Karpas-422 (cell line): ENCODE measurements at regions not wholly inside any gene's neighbourhood (a gene's known extent, or its start where the extent isn't known, plus 50 kb on each side); places are given as distances from the start of the nearest gene placed in this dataset.

Experiments
- DNase-seq: peaks from one replicate; pipeline ENCODE4 v3.0.0-alpha.2; 2015
- H2AFZ ChIP-seq: fragments of 200-600 bp; sonication (generic); 2 replicates; pipeline ENCODE4 v1.6.1; 2014; ENCODE audit warnings: antibody characterized with exemption, low read length, mixed read lengths
- H3K27ac ChIP-seq: fragments of 200-600 bp; sonication (generic); 2 replicates; pipeline ENCODE4 v1.5.1; 2014; ENCODE audit warnings: mild to moderate bottlenecking, low read length, moderate library complexity
- H3K27me3 ChIP-seq: fragments of 200-600 bp; sonication (generic); 2 replicates; pipeline ENCODE4 v1.6.1; 2014; ENCODE audit warnings: low read length, mixed read lengths
- H3K36me3 ChIP-seq: fragments of 200-600 bp; sonication (generic); 2 replicates; pipeline ENCODE4 v1.6.1; 2014; ENCODE audit warnings: low read length, mixed read lengths; ENCODE audit not compliant: insufficient read depth
- H3K4me1 ChIP-seq: fragments of 200-600 bp; sonication (generic); 2 replicates; pipeline ENCODE4 v1.6.1; 2014; ENCODE audit warnings: mild to moderate bottlenecking, low read length, mixed read lengths
- H3K4me2 ChIP-seq: fragments of 200-600 bp; sonication (generic); 2 replicates; pipeline ENCODE4 v1.6.1; 2014; ENCODE audit warnings: low read length, low read depth, mild to moderate bottlenecking; ENCODE audit not compliant: poor library complexity, severe bottlenecking
- H3K4me3 ChIP-seq: fragments of 200-600 bp; sonication (generic); 2 replicates; pipeline ENCODE4 v1.5.1; 2014; ENCODE audit warnings: mild to moderate bottlenecking, antibody characterized with exemption, low read length, mixed read lengths
- H3K79me2 ChIP-seq: fragments of 200-600 bp; sonication (generic); 2 replicates; pipeline ENCODE4 v1.6.1; 2014; ENCODE audit warnings: mild to moderate bottlenecking, low read length, mixed read lengths
- H3K9ac ChIP-seq: fragments of 200-600 bp; sonication (generic); 2 replicates; pipeline ENCODE4 v1.6.0; 2014; ENCODE audit warnings: low read length
- H3K9me2 ChIP-seq: fragments of 200-600 bp; sonication (generic), shearing (Covaris generic); replicated peaks from 2 replicates; pipeline ENCODE4 v1.6.0; 2014; ENCODE audit warnings: mild to moderate bottlenecking, low read length, moderate library complexity; ENCODE audit not compliant: insufficient read depth
- H3K9me3 ChIP-seq: fragments of 300-700, 200-600 bp; sonication (generic); 2 replicates; pipeline ENCODE4 v1.6.1; 2014; ENCODE audit warnings: low read length, mixed read lengths
- H4K20me1 ChIP-seq: fragments of 200-600 bp; sonication (generic); 2 replicates; pipeline ENCODE4 v1.6.1; 2014; ENCODE audit warnings: mild to moderate bottlenecking, antibody characterized with exemption, low read length, low read depth; ENCODE audit not compliant: insufficient read depth

DNA sequence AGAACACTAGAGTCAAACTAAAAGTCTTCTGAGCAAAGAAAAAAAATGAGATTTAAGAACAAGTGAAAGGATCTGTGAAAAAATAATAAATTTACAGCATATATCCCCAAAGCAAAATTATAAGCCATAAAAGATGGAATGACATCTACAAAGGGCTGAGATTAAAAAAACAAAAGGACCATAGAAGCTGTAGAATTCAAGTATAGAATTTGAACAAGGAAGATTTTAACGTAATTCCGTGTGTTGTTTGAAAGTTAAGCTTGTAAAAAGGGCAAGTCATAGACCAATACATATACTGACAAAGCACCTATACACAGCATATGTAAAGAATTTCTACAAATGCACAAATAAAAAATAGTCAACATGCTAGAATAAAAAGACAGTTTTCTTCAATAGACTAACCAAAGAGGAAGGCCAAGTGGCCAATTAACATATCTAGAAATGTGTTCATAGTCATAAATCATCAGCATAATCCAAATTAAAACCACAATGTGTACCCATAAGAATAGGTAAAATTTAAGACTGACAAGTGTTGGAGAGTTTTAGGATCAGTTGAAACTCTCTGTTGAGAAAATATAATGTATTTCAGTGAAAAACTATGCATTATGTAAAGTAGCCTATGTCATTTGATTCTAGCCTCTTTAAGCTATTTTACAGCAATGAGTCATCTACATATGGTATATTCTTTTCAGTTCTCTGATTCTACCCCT lies 674.9 kb downstream of the OLFM4 start:
- no peak overlapping the region for H3K4me3 ChIP-seq
- no peak for DNase-seq

DNA sequence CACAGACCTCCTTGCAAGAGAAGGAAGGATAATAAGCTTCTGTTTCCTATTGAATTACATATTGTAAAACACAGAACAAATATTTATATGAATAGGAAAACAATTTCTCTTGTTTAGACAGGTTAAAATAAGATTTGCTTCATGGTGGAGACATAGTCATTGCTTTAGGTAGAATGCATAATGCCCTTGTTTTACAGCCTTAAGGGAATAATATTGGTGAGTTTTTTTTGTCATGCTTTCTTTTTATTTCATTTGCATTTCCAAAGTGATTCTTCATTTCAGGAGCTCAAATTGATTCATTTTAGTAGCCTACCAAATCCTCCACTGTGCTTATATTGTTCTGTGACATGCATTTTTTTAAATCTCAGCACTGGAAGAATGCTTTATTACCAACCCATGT lies 690.7 kb downstream of the OLFM4 start:
- Histone ChIP-seq H3K9me2 (no peaks in the 10 kb centered on the region), H3K9me3 (peaks cover 35% of the 10 kb centered on the region), H3K4me2 (no peak overlapping the region), H3K9ac (no peak overlapping the region), H3K4me1 (no peaks in the 10 kb centered on the region), H2AFZ (no peak overlapping the region), H3K4me3 (no peak overlapping the region), H3K36me3 (no peaks in the 10 kb centered on the region), H4K20me1 (no peaks in the 10 kb centered on the region), H3K27me3 (no peaks in the 10 kb centered on the region), H3K27ac (no peak overlapping the region), H3K79me2 (no peaks in the 10 kb centered on the region)
- DNase-seq = no peak

More for the DNA sequence above, 674.9 kb downstream of the OLFM4 start:
- H3K27me3 ChIP-seq = no peaks in the 10 kb centered on the region
- no peaks in the 10 kb centered on the region for H3K9me2 ChIP-seq
- H3K9me3 ChIP-seq = peaks cover 35% of the 10 kb centered on the region
- H3K79me2 ChIP-seq = no peaks in the 10 kb centered on the region
- no peak overlapping the region for H2AFZ ChIP-seq
- no peak overlapping the region for H3K4me2 ChIP-seq
- no peaks in the 10 kb centered on the region for H3K36me3 ChIP-seq
- no peaks in the 10 kb centered on the region for H4K20me1 ChIP-seq
- H3K4me1 ChIP-seq = no peaks in the 10 kb centered on the region
- no peak overlapping the region for H3K9ac ChIP-seq
- no peak overlapping the region for H3K27ac ChIP-seq

DNA sequence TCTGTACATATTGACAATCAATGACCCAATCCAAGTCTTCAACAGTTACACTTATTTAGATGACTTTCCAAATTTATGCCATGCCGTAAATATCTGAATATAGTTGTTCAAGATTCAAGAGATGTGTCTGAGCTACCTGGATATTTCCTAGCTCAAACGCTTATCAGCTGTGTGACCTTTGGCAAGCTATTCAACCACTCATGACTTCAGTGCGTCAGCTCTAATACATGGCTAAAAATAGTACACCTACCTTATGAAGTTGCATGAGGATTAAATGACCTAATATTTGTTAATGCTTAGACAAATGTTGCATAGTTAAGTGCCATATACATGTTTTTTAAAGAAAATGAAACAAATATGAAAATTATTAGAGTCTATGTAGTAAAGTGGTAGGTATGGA lies 704.1 kb downstream of the OLFM4 start:
- no peaks in the 10 kb centered on the region for H3K79me2 ChIP-seq
- no peak overlapping the region for H2AFZ ChIP-seq
- H3K27me3 ChIP-seq = no peaks in the 10 kb centered on the region
- no peak overlapping the region for H3K27ac ChIP-seq
- no peaks in the 10 kb centered on the region for H3K9me2 ChIP-seq
- H4K20me1 ChIP-seq = no peaks in the 10 kb centered on the region
- H3K36me3 ChIP-seq = no peaks in the 10 kb centered on the region
- peaks cover 19% of the 10 kb centered on the region for H3K9me3 ChIP-seq
- no peak overlapping the region for H3K9ac ChIP-seq
- no peak for DNase-seq
- H3K4me2 ChIP-seq = no peak overlapping the region
- no peaks in the 10 kb centered on the region for H3K4me1 ChIP-seq
- H3K4me3 ChIP-seq = no peak overlapping the region

DNA sequence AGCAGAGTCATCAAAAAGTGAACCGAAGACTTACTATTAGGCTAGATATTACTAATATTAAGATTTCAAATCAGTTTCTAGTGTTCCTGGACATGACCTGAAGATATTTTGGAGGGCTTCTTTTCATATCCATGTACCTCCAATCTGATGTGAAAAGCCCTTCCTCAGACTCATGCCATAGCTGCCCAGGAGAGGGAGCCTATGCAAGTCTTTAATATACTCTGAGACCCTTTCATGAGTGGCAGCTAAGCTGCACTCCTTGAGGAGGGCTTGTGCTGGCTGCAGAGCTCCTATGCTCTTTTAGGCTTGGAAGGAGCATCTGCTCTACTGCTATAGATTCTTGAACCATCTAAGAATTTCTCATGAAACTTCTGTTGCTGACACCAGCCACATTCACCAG lies 715.3 kb downstream of the OLFM4 start:
- no peak for DNase-seq
- no peaks in the 10 kb centered on the region for H4K20me1 ChIP-seq
- no peaks in the 10 kb centered on the region for H3K9me2 ChIP-seq
- no peak overlapping the region for H2AFZ ChIP-seq
- peaks cover 9% of the 10 kb centered on the region; the same call in 1 of the 2 replicates for H3K9me3 ChIP-seq
- H3K4me3 ChIP-seq = no peak overlapping the region
- H3K4me1 ChIP-seq = no peaks in the 10 kb centered on the region
- no peaks in the 10 kb centered on the region for H3K79me2 ChIP-seq
- no peak overlapping the region for H3K9ac ChIP-seq
- H3K27ac ChIP-seq = no peak overlapping the region
- no peaks in the 10 kb centered on the region for H3K36me3 ChIP-seq
- H3K27me3 ChIP-seq = no peaks in the 10 kb centered on the region
- H3K4me2 ChIP-seq = no peak overlapping the region

DNA sequence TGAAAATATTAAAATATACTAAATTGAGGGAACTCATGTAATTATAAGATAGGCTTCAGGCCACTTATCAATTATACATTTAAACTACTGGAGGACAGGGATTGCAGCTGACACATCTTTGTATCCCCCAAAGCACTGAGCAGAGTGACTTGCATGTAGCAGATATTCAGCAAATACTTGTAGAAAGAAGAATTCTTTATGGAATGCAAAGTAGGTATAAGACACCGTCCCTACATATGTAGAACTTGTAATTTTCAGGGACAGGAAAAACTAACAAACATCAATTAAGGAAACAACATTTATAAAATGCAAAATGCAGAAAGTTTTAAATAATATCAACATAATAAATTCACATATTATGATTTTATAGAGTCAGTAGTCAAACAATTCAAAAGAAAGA lies 719.2 kb downstream of the OLFM4 start:
- H3K9ac ChIP-seq = no peak overlapping the region
- H3K4me2 ChIP-seq = no peak overlapping the region
- H3K79me2 ChIP-seq = no peaks in the 10 kb centered on the region
- H3K4me3 ChIP-seq = no peak overlapping the region
- H4K20me1 ChIP-seq = no peaks in the 10 kb centered on the region
- no peaks in the 10 kb centered on the region for H3K27me3 ChIP-seq
- no peaks in the 10 kb centered on the region for H3K36me3 ChIP-seq
- no peak overlapping the region for H3K27ac ChIP-seq
- no peak overlapping the region for H2AFZ ChIP-seq
- H3K4me1 ChIP-seq = no peaks in the 10 kb centered on the region
- peaks cover 6% of the 10 kb centered on the region for H3K9me3 ChIP-seq
- no peak for DNase-seq
- H3K9me2 ChIP-seq = no peaks in the 10 kb centered on the region

DNA sequence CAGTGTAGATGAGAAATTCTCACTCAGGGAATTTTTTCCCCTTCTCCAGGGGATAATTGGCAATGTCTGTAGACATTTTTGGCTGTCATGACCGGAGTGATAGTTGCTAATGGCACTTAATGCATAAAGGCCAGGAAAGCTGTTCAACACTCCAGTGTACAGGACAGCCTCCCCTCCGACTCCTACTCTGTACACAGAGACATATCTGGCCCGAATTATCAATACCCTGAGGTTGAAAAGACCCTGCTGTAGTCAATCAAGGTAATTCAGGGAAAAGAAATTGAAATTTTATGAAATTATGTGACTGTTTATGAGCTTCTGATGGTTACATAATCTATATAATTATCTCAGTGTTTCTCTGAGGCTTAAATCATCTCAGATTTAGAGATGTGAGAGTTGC lies 720.7 kb downstream of the OLFM4 start:
- Histone ChIP-seq H3K27ac (no peak overlapping the region), H3K9ac (no peak overlapping the region), H3K79me2 (no peaks in the 10 kb centered on the region), H4K20me1 (no peaks in the 10 kb centered on the region), H3K9me2 (no peaks in the 10 kb centered on the region), H3K4me1 (no peaks in the 10 kb centered on the region), H3K4me3 (no peak overlapping the region), H3K36me3 (no peaks in the 10 kb centered on the region), H3K4me2 (no peak overlapping the region), H3K9me3 (peaks cover 9% of the 10 kb centered on the region), H3K27me3 (no peaks in the 10 kb centered on the region), H2AFZ (no peak overlapping the region)
- no peak for DNase-seq

DNA sequence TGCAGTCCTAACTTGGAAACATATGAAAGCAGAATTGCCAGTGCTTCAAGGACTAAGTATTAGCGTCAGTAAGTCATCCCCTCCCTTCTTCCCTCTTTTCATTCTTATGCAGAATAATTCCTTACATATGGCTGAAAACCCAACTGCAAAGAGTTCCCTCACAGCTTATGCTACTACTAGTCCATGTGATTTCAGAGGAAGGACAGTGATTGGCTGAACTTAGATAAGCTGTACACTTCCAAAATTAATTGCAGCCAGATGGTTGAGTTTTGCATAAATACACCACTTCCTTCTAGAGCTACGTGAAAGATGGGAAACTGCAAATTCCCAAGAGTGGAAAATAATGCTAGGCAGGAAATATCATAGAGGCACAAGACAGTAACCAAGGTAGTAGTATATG lies 730.4 kb downstream of the OLFM4 start:
- peaks cover 31% of the 10 kb centered on the region for H3K9me3 ChIP-seq
- no peak overlapping the region for H3K27ac ChIP-seq
- no peaks in the 10 kb centered on the region for H3K36me3 ChIP-seq
- DNase-seq = no peak
- no peak overlapping the region for H3K9ac ChIP-seq
- H3K4me3 ChIP-seq = no peak overlapping the region
- no peaks in the 10 kb centered on the region for H3K27me3 ChIP-seq
- no peak overlapping the region for H2AFZ ChIP-seq
- H3K9me2 ChIP-seq = no peaks in the 10 kb centered on the region
- H3K79me2 ChIP-seq = no peaks in the 10 kb centered on the region
- no peak overlapping the region for H3K4me2 ChIP-seq
- H4K20me1 ChIP-seq = no peaks in the 10 kb centered on the region
- no peaks in the 10 kb centered on the region for H3K4me1 ChIP-seq

DNA sequence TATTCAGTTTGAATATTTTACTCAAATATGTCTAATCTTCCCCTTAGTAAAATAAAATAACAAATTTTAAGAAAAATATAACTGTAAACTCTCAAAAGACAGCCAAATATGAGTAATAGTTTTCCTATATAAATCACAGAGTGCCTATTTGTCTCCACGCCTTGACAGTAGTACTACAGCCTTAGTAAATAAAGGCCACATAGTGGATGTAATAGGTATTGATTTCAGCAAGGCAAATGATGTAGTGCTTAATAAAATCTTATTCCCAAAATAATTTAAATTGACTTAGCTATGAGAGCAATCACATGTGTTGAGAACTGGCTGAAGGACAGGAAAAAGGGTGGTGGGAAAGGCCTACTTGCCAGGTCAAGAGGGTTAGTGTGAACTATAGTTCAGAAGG lies 747.2 kb downstream of the OLFM4 start:
- H3K9me2 ChIP-seq = 0 out of 2 replicates have a peak, but pooled peaks cover 2% of the 10 kb centered on the region
- no peaks in the 10 kb centered on the region for H3K79me2 ChIP-seq
- no peaks in the 10 kb centered on the region for H3K27me3 ChIP-seq
- no peak overlapping the region for H3K27ac ChIP-seq
- H3K9me3 ChIP-seq = 0 out of 2 replicates have a peak, but pooled peaks cover 2% of the 10 kb centered on the region
- H3K4me2 ChIP-seq = no peak overlapping the region
- H3K9ac ChIP-seq = no peak overlapping the region
- no peaks in the 10 kb centered on the region for H3K36me3 ChIP-seq
- no peaks in the 10 kb centered on the region for H3K4me1 ChIP-seq
- no peak for DNase-seq
- H3K4me3 ChIP-seq = no peak overlapping the region
- H4K20me1 ChIP-seq = no peaks in the 10 kb centered on the region
- no peak overlapping the region for H2AFZ ChIP-seq
